Ovary (tissue), 3 donors: ENCODE measurements at regions not wholly inside any gene's neighbourhood (a gene's known extent, or its start where the extent isn't known, plus 50 kb on each side); places are given as distances from the start of the nearest gene placed in this dataset.

Source experiments
- CTCF ChIP-seq, 3 donors: fragments of 450-650 bp in 2 of 3; fragments of 200-600 bp in 1 of 3; IDR thresholded peaks; one replicate each; pipeline versions ENCODE4 v1.5.1 to v1.8.0; 2016 to 2022; ENCODE audit warnings: antibody characterized with exemption in 3 of 3, mild to moderate bottlenecking in 1 of 3
- EP300 ChIP-seq: sonication (generic); formaldehyde crosslinking; IDR thresholded peaks from one replicate; pipeline ENCODE4 v1.6.1; 2017; ENCODE audit warnings: antibody characterized with exemption
- POLR2A ChIP-seq: fragments of 450-650 bp; IDR thresholded peaks from one replicate; pipeline ENCODE4 v1.6.1; 2017; ENCODE audit warnings: antibody characterized with exemption, mild to moderate bottlenecking, moderate library complexity
- donor health status: DM: no; HTN: no; CAD: no.

GRCh38 chr5:107794741-107795140, 124.0 kb upstream of the EFNA5 start:
- TF ChIP-seq POLR2A (no peak), CTCF (IDR thresholded peaks at IDR 0.05) (no peak), EP300 (no peak)
